ENCODE measurements at regions not wholly inside any gene's neighbourhood (a gene's known extent, or its start where the extent isn't known, plus 50 kb on each side); places are given as distances from the start of the nearest gene placed in this dataset.
A peak's percentile ranks its signal among the peaks of the same experiment; 100 is the strongest.
"Not testable (repeated sequence)": the region's sequence is repeated elsewhere in the genome, so short reads cannot be mapped to it uniquely, and the experiment has no call there.

- no peak overlapping the region for H3K9ac ChIP-seq
- no peak overlapping the region for H2AFZ ChIP-seq
Measured at GRCh38 chr2:90221300-90221651, 1529.8 kb downstream of the RPIA start.

GRCh38 chr2:90224767-90225166, 1533.3 kb downstream of the RPIA start:
- not testable (repeated sequence) for H3K9me3 ChIP-seq (ENCODE audit: control insufficient read depth, low read length); H3K79me2 ChIP-seq; H3K9ac ChIP-seq; H3K36me3 ChIP-seq (ENCODE audit: control insufficient read depth, insufficient read depth, low read length); H3K4me1 ChIP-seq; H3K27ac ChIP-seq; H3K27me3 ChIP-seq (ENCODE audit: control insufficient read depth, insufficient read depth, low read length); H3K4me3 ChIP-seq (ENCODE audit: low read depth, low read length); H2AFZ ChIP-seq; H3K4me2 ChIP-seq (ENCODE audit: low read length)

More at GRCh38 chr2:90221300-90221651, 1529.8 kb downstream of the RPIA start:
- Histone ChIP-seq H3K36me3 (ENCODE audit: control insufficient read depth, insufficient read depth, low read length) (no peaks in the 10 kb centered on the region), H3K9me3 (ENCODE audit: control insufficient read depth, low read length) (no peaks in the 10 kb centered on the region), H3K27me3 (ENCODE audit: control insufficient read depth, insufficient read depth, low read length) (no peaks in the 10 kb centered on the region), H3K27ac (no peak overlapping the region), H3K79me2 (no peaks in the 10 kb centered on the region), H3K4me3 (ENCODE audit: low read depth, low read length) (no peak overlapping the region), H3K4me1 (no peaks in the 10 kb centered on the region), H3K4me2 (ENCODE audit: low read length) (no peak overlapping the region)
- no peak for TF ChIP-seq CTCF (IDR thresholded peaks at IDR 0.05)

GRCh38 chr2:90226465-90227072, 1535.1 kb downstream of the RPIA start:
- not testable (repeated sequence) for H3K4me3 ChIP-seq (ENCODE audit: low read depth, low read length); H3K27me3 ChIP-seq (ENCODE audit: control insufficient read depth, insufficient read depth, low read length); H3K4me2 ChIP-seq (ENCODE audit: low read length); H3K79me2 ChIP-seq; H2AFZ ChIP-seq; H3K36me3 ChIP-seq (ENCODE audit: control insufficient read depth, insufficient read depth, low read length); H3K4me1 ChIP-seq; H3K9me3 ChIP-seq (ENCODE audit: control insufficient read depth, low read length); H3K9ac ChIP-seq; H3K27ac ChIP-seq

GRCh38 chr2:90231199-90231598, 1539.7 kb downstream of the RPIA start:
- not testable (repeated sequence) for H3K79me2 ChIP-seq; H3K27me3 ChIP-seq (ENCODE audit: control insufficient read depth, insufficient read depth, low read length); H3K36me3 ChIP-seq (ENCODE audit: control insufficient read depth, insufficient read depth, low read length); H3K4me2 ChIP-seq (ENCODE audit: low read length); H3K9me3 ChIP-seq (ENCODE audit: control insufficient read depth, low read length); H3K27ac ChIP-seq; H2AFZ ChIP-seq; H3K4me1 ChIP-seq; H3K4me3 ChIP-seq (ENCODE audit: low read depth, low read length); H3K9ac ChIP-seq

- not testable (repeated sequence) for H3K4me3 ChIP-seq (ENCODE audit: low read depth, low read length); H3K27ac ChIP-seq; H3K79me2 ChIP-seq; H3K9me3 ChIP-seq (ENCODE audit: control insufficient read depth, low read length); H3K36me3 ChIP-seq (ENCODE audit: control insufficient read depth, insufficient read depth, low read length); H3K9ac ChIP-seq; H3K4me2 ChIP-seq (ENCODE audit: low read length); H2AFZ ChIP-seq; H3K4me1 ChIP-seq; H3K27me3 ChIP-seq (ENCODE audit: control insufficient read depth, insufficient read depth, low read length)
Measured at GRCh38 chr2:90235452-90235851, 1544.0 kb downstream of the RPIA start.

GRCh38 chr2:90237923-90238361, 1546.5 kb downstream of the RPIA start:
- not testable (repeated sequence) for H3K4me2 ChIP-seq (ENCODE audit: low read length)

GRCh38 chr2:90238505-90239230, 1547.2 kb downstream of the RPIA start:
- not testable (repeated sequence) for H3K27ac ChIP-seq; H3K27me3 ChIP-seq (ENCODE audit: control insufficient read depth, insufficient read depth, low read length); H3K4me1 ChIP-seq; H3K36me3 ChIP-seq (ENCODE audit: control insufficient read depth, insufficient read depth, low read length); H3K9ac ChIP-seq; H3K4me3 ChIP-seq (ENCODE audit: low read depth, low read length); H2AFZ ChIP-seq; H3K9me3 ChIP-seq (ENCODE audit: control insufficient read depth, low read length); H3K4me2 ChIP-seq (ENCODE audit: low read length); H3K79me2 ChIP-seq

More at GRCh38 chr2:90237923-90238361, 1546.5 kb downstream of the RPIA start:
- H3K4me3 ChIP-seq (ENCODE audit: low read depth, low read length); H3K9me3 ChIP-seq (ENCODE audit: control insufficient read depth, low read length); H2AFZ ChIP-seq; H3K27ac ChIP-seq; H3K4me1 ChIP-seq; H3K79me2 ChIP-seq; H3K36me3 ChIP-seq (ENCODE audit: control insufficient read depth, insufficient read depth, low read length); H3K9ac ChIP-seq; H3K27me3 ChIP-seq (ENCODE audit: control insufficient read depth, insufficient read depth, low read length): not testable (repeated sequence)
- peak; percentile 35 for TF ChIP-seq CTCF (IDR thresholded peaks at IDR 0.05)

GRCh38 chr2:90239769-90240168, 1548.3 kb downstream of the RPIA start:
- not testable (repeated sequence) for H3K4me2 ChIP-seq (ENCODE audit: low read length); H3K79me2 ChIP-seq; H3K27ac ChIP-seq; H3K27me3 ChIP-seq (ENCODE audit: control insufficient read depth, insufficient read depth, low read length); H3K4me3 ChIP-seq (ENCODE audit: low read depth, low read length); H3K36me3 ChIP-seq (ENCODE audit: control insufficient read depth, insufficient read depth, low read length); H3K4me1 ChIP-seq; H3K9me3 ChIP-seq (ENCODE audit: control insufficient read depth, low read length); H3K9ac ChIP-seq; H2AFZ ChIP-seq

GRCh38 chr2:90244902-90245765, 1553.7 kb downstream of the RPIA start:
- not testable (repeated sequence) for H3K9ac ChIP-seq; H3K79me2 ChIP-seq; H3K9me3 ChIP-seq (ENCODE audit: control insufficient read depth, low read length); H3K4me1 ChIP-seq; H3K27ac ChIP-seq; H3K36me3 ChIP-seq (ENCODE audit: control insufficient read depth, insufficient read depth, low read length); H2AFZ ChIP-seq; H3K27me3 ChIP-seq (ENCODE audit: control insufficient read depth, insufficient read depth, low read length); H3K4me2 ChIP-seq (ENCODE audit: low read length)
- peak overlapping the region; percentile 16 for H3K4me3 ChIP-seq (ENCODE audit: low read depth, low read length)
